ENCODE measurements at regions not wholly inside any gene's neighbourhood (a gene's known extent, or its start where the extent isn't known, plus 50 kb on each side); places are given as distances from the start of the nearest gene placed in this dataset.

GRCh38 chr14:35456261-35456660, 51.7 kb upstream of the NFKBIA start:
- FAIRE-seq, result no peak
- WGBS (ENCODE audit: low lambda C conversion rate), result 1% methylated on average over 1 of the region's 1 CpG
- BruUV-seq (replicated peaks), result no TSS peak

GRCh38 chr14:35458442-35458841, 53.9 kb upstream of the NFKBIA start:
- intact Hi-C loops (cut with micrococcal nuclease; ENCODE audit: unreplicated experiment), result no loop called here
- no peaks in the 10 kb centered on the region for H3K4me1 ChIP-seq (ENCODE audit: insufficient read depth, low read length)

More at GRCh38 chr14:35456261-35456660, 51.7 kb upstream of the NFKBIA start:
- ChIA-PET POLR2A (no interaction called here), CTCF (ENCODE audit: low intra/inter-chr PET ratio, low total read pairs) (no interaction called here)
- peaks cover 13% of the 10 kb centered on the region for H3K9me3 ChIP-seq (ENCODE audit: low read length)
- H3K4me2 ChIP-seq (ENCODE audit: low read depth, low read length), result no peak overlapping the region
- intact Hi-C loops (cut with micrococcal nuclease; ENCODE audit: unreplicated experiment), result no loop called here
- DNase-seq (ENCODE audit: low spot score) (no peak), ATAC-seq (no peak)
- no peak overlapping the region for H3K4me3 ChIP-seq (replicated peaks in 1 of 3; ENCODE audit: insufficient read depth in 1 of 3, low read depth in 2 of 3, low read length in 3 of 3)
- no peak overlapping the region for H3K27ac ChIP-seq (ENCODE audit: extremely low read length, insufficient read depth, low read length)
- in situ Hi-C loops (cut with HindIII; ENCODE audit: extremely low pct_ligation_motif_present, low pct_unique_long_range_greater_than_20kb), result no loop called here
- no peaks in the 10 kb centered on the region for H3K79me2 ChIP-seq (ENCODE audit: insufficient read depth, low read length)
- no peak overlapping the region for H3K9ac ChIP-seq (ENCODE audit: insufficient read depth, low read depth, low read length)
- H3K27me3 ChIP-seq (ENCODE audit: control insufficient read depth in 1 of 2, insufficient read depth in 2 of 2, low read length in 2 of 2), result no peaks in the 10 kb centered on the region
- H2AFZ ChIP-seq (ENCODE audit: low read length), result no peak overlapping the region
- no peaks in the 10 kb centered on the region for H3K4me1 ChIP-seq (ENCODE audit: insufficient read depth, low read length)
- TF ChIP-seq IKZF1 (IDR thresholded peaks at IDR 0.05), result 0 out of 2 replicates have a peak, but pooled peaks have one; percentile 68
- TF ChIP-seq MBD4 (IDR thresholded peaks at IDR 0.05; ENCODE audit: borderline replicate concordance, low read length), result no peak
- TF ChIP-seq SOX6 (IDR thresholded peaks at IDR 0.05), result 0 out of 2 replicates have a peak, but pooled peaks have one; percentile 54
- TF ChIP-seq SOX6 (CRISPR knock-in tag; IDR thresholded peaks at IDR 0.05), result no peak
- TF ChIP-seq MTF2 (CRISPR knock-in tag; IDR thresholded peaks at IDR 0.05; ENCODE audit: borderline replicate concordance), result no peak
- 0 out of 2 replicates have a peak, but pooled peaks have one; percentile 30 for TF ChIP-seq TRIM22 (IDR thresholded peaks at IDR 0.05)
- H3K36me3 ChIP-seq (replicated peaks in 1 of 2; ENCODE audit: control insufficient read depth in 1 of 2, insufficient read depth in 2 of 2, low read length in 2 of 2), result no peaks in the 10 kb centered on the region
- no peaks in the 10 kb centered on the region for H4K20me1 ChIP-seq (ENCODE audit: insufficient read depth, low read length)

More at GRCh38 chr14:35458442-35458841, 53.9 kb upstream of the NFKBIA start:
- ChIA-PET CTCF (ENCODE audit: low intra/inter-chr PET ratio, low total read pairs) (no interaction called here), POLR2A (no interaction called here)
- H3K4me2 ChIP-seq (ENCODE audit: low read depth, low read length), result no peak overlapping the region
- no peak overlapping the region for H3K4me3 ChIP-seq (replicated peaks in 1 of 3; ENCODE audit: insufficient read depth in 1 of 3, low read depth in 2 of 3, low read length in 3 of 3)
- in situ Hi-C loops (cut with HindIII; ENCODE audit: extremely low pct_ligation_motif_present, low pct_unique_long_range_greater_than_20kb), result no loop called here
- DNase-seq (ENCODE audit: low spot score) (no peak), FAIRE-seq (no peak), ATAC-seq (no peak)
- no peak overlapping the region for H3K9ac ChIP-seq (ENCODE audit: insufficient read depth, low read depth, low read length)
- H2AFZ ChIP-seq (ENCODE audit: low read length), result no peak overlapping the region
- no peaks in the 10 kb centered on the region for H3K36me3 ChIP-seq (replicated peaks in 1 of 2; ENCODE audit: control insufficient read depth in 1 of 2, insufficient read depth in 2 of 2, low read length in 2 of 2)
- WGBS (ENCODE audit: low lambda C conversion rate), result 51% methylated on average over 1 of the region's 1 CpG
- no peaks in the 10 kb centered on the region for H3K79me2 ChIP-seq (ENCODE audit: insufficient read depth, low read length)
- peaks cover 13% of the 10 kb centered on the region for H3K9me3 ChIP-seq (ENCODE audit: low read length)
- TF ChIP-seq ZNF337 (CRISPR knock-in tag; IDR thresholded peaks at IDR 0.05; ENCODE audit: borderline replicate concordance, low read depth), result peak; percentile 91; the same call in 1 of the 2 replicates
- no peak for TF ChIP-seq ZNF367 (CRISPR knock-in tag; IDR thresholded peaks at IDR 0.05; ENCODE audit: borderline replicate concordance)
- no peak for TF ChIP-seq JUND (CRISPR knock-in tag; IDR thresholded peaks at IDR 0.05)
- no peak for TF ChIP-seq ZNF234 (CRISPR knock-in tag; conservative IDR thresholded peaks at IDR 0.05)
- no peak for TF ChIP-seq KAT2B (IDR thresholded peaks at IDR 0.05; ENCODE audit: borderline replicate concordance, low read depth, low read length)
- TF ChIP-seq MYNN (CRISPR knock-in tag; IDR thresholded peaks at IDR 0.05; ENCODE audit: low read depth), result no peak
- TF ChIP-seq ZNF136 (CRISPR knock-in tag; IDR thresholded peaks at IDR 0.05; ENCODE audit: low read depth), result peak; percentile 98
- no TSS peak for BruUV-seq (replicated peaks)
- no peaks in the 10 kb centered on the region for H3K27me3 ChIP-seq (ENCODE audit: control insufficient read depth in 1 of 2, insufficient read depth in 2 of 2, low read length in 2 of 2)
- H4K20me1 ChIP-seq (ENCODE audit: insufficient read depth, low read length), result no peaks in the 10 kb centered on the region
- H3K27ac ChIP-seq (ENCODE audit: extremely low read length, insufficient read depth, low read length), result no peak overlapping the region
